WERI-Rb-1 (cell line): ENCODE measurements at regions not wholly inside any gene's neighbourhood (a gene's known extent, or its start where the extent isn't known, plus 50 kb on each side); places are given as distances from the start of the nearest gene placed in this dataset.
"Not testable (repeated sequence)": the region's sequence is repeated elsewhere in the genome, so short reads cannot be mapped to it uniquely, and the experiment has no call there.

ENCODE experiments used
- DNase-seq: peaks from one replicate; pipeline ENCODE4 v3.0.0-alpha.2; 2020
- H3K27ac ChIP-seq: fragments of 250-450 bp; sonication (Bioruptor Pico); 2 replicates; pipeline ENCODE4 v1.5.1; 2020; ENCODE audit warnings: mild to moderate bottlenecking, moderate library complexity
- H3K27me3 ChIP-seq: fragments of 250-450 bp; sonication (Bioruptor Pico); 2 replicates; pipeline ENCODE4 v1.5.1; 2021; ENCODE audit warnings: mild to moderate bottlenecking, low read depth, moderate library complexity; ENCODE audit not compliant: insufficient read depth, severe bottlenecking
- H3K36me3 ChIP-seq: fragments of 250-450 bp; sonication (Bioruptor Pico); 2 replicates; pipeline ENCODE4 v1.5.1; 2020; ENCODE audit warnings: mild to moderate bottlenecking, moderate library complexity
- H3K4me3 ChIP-seq: 2 replicates; pipeline ENCODE4 v1.5.1; 2011; ENCODE audit warnings: low read depth, mild to moderate bottlenecking, control low read depth, low read length
- H3K9me3 ChIP-seq: fragments of 250-450 bp; sonication (Bioruptor Pico); 2 replicates; pipeline ENCODE4 v1.5.1; 2021; ENCODE audit warnings: mild to moderate bottlenecking, moderate library complexity; ENCODE audit not compliant: severe bottlenecking
- TF ChIP-seq, protein P1 (sequence below): IDR thresholded peaks from 2 replicates; pipeline ENCODE4 v1.5.1; 2011; ENCODE audit warnings: low read depth, mild to moderate bottlenecking, control low read depth, inconsistent platforms, low read length

DNA sequence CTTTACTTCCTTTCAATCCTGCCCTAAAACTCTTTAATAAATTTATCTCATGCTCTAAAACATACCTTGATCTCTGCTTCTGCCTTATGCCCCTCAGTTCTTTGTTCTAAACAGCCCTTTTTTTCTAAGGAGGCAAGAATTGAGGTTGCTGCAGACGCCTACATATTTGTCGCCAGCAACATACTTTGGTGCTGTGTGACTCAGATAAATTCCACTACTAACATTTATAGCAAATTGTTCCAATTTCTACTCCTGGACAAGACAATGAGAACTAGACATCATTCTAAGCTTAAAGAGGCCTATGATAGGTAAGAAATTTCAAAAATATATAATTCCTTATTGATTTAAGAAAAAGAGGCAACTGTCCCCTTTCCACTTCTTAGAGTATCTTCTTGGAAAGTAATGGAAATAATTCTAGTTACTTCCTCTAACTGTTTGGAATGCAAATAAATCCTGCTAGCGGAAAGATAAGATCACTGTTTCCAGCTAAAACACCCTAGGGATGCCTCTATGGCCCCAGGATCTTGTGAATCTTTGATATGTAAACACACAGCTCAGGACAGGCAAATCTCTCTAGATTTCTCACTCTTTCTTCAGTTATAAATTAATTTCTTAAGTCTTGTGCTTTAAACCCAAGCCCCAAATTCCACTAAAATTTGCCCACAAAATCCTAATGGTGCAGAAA is 869.1 kb downstream of the KCNT2 start:
- TF ChIP-seq, protein P1, sequence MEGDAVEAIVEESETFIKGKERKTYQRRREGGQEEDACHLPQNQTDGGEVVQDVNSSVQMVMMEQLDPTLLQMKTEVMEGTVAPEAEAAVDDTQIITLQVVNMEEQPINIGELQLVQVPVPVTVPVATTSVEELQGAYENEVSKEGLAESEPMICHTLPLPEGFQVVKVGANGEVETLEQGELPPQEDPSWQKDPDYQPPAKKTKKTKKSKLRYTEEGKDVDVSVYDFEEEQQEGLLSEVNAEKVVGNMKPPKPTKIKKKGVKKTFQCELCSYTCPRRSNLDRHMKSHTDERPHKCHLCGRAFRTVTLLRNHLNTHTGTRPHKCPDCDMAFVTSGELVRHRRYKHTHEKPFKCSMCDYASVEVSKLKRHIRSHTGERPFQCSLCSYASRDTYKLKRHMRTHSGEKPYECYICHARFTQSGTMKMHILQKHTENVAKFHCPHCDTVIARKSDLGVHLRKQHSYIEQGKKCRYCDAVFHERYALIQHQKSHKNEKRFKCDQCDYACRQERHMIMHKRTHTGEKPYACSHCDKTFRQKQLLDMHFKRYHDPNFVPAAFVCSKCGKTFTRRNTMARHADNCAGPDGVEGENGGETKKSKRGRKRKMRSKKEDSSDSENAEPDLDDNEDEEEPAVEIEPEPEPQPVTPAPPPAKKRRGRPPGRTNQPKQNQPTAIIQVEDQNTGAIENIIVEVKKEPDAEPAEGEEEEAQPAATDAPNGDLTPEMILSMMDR, result no peak
- DNase-seq, result no peak

DNA sequence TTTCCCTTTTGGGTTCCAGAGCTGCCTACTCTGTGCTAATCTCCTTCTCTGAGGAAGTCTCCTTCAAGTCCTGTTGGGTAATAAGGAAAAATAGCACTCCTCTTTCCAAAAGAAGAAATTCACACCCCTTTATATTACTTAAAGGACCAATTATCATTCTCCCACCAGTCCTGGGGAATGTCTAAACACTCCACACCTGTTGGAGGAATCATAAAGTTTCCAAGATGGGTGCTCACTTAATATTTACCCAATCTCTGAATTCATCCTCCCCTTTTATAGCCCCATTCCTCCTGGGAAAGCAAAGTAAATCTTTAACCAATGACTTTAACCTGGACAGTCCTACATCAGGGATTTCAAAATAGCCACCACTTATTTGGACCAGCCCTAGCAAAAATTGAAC is 873.1 kb downstream of the KCNT2 start:
- no peak for DNase-seq
- TF ChIP-seq, protein P1, result no peak

More for the DNA sequence above, 869.1 kb downstream of the KCNT2 start:
- Histone ChIP-seq H3K4me3 (no peak overlapping the region), H3K9me3 (no peaks in the 10 kb centered on the region), H3K36me3 (no peaks in the 10 kb centered on the region), H3K27me3 (no peaks in the 10 kb centered on the region), H3K27ac (no peak overlapping the region)

DNA sequence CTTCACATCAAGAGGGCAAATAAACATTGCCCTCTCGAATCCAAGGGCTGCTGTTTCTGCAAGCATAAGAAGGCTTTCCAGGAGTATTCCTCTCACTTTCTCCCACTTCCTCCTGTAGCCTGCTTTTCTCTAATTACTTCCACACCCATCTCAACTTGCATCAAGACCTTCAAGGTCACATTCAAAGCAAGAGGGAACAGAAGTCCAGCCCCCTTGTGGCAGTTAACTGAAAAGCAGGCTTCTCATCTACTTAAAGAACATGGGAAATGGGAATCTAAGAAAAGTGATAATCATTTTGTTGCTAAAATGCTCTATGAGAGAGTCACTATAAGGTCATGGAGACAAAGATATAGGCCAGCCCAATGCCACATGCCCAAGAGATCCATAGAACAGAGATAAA is 874.4 kb downstream of the KCNT2 start:
- TF ChIP-seq, protein P1, result peak; percentile 75

More for the DNA sequence above, 873.1 kb downstream of the KCNT2 start:
- H3K27ac ChIP-seq, result no peak overlapping the region
- no peaks in the 10 kb centered on the region for H3K27me3 ChIP-seq
- H3K9me3 ChIP-seq, result no peaks in the 10 kb centered on the region
- no peak overlapping the region for H3K4me3 ChIP-seq
- no peaks in the 10 kb centered on the region for H3K36me3 ChIP-seq

DNA sequence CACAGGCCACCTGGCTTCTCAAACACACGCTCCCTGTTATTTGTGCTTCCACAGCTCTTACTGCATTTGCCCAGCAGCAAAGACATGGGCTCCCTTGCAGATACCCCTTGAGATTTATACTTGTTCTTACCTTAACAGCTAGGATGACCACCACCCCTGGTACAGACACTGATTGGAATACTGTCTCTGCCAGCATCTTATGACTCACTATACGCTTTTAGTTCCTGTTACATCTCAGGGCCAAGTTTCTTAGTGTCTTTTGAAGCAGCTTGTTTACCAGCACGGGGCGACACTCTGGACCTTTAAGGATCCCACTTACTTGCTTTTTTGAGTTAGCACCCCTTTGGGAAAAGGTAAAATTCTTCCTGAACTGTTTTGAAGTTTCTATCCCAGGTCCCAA is 874.8 kb downstream of the KCNT2 start:
- Histone ChIP-seq H3K27me3 (no peaks in the 10 kb centered on the region), H3K4me3 (no peak overlapping the region), H3K36me3 (no peaks in the 10 kb centered on the region), H3K9me3 (no peaks in the 10 kb centered on the region), H3K27ac (no peak overlapping the region)
- TF ChIP-seq, protein P1, result no peak
- DNase-seq, result no peak

More for the DNA sequence above, 874.4 kb downstream of the KCNT2 start:
- H3K9me3 ChIP-seq, result no peaks in the 10 kb centered on the region
- no peak overlapping the region for H3K4me3 ChIP-seq
- no peak overlapping the region for H3K27ac ChIP-seq
- no peaks in the 10 kb centered on the region for H3K27me3 ChIP-seq
- DNase-seq, result peak; percentile 56
- no peaks in the 10 kb centered on the region for H3K36me3 ChIP-seq

DNA sequence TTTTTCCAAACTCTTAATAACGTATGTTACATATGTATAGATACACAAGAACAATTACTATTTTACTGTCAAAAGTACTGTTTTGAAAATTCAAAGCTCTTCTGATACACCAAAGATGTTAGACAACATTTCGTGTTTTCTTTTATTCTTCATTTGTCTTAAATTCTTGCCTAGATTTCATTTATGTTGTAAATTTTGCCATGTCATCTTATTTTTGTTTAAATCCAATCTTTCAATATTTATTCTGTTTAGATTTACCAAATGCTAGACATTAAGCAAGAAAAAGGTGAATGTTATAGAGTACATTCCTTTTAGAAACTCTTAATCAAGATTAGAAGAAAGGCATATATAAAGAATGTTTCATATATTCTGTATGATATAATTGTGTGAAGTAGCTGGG is 876.9 kb downstream of the KCNT2 start:
- no peak overlapping the region for H3K27ac ChIP-seq
- no peaks in the 10 kb centered on the region for H3K9me3 ChIP-seq
- H3K4me3 ChIP-seq, result no peak overlapping the region
- DNase-seq, result no peak
- TF ChIP-seq, protein P1, result no peak
- no peaks in the 10 kb centered on the region for H3K36me3 ChIP-seq
- no peaks in the 10 kb centered on the region for H3K27me3 ChIP-seq

DNA sequence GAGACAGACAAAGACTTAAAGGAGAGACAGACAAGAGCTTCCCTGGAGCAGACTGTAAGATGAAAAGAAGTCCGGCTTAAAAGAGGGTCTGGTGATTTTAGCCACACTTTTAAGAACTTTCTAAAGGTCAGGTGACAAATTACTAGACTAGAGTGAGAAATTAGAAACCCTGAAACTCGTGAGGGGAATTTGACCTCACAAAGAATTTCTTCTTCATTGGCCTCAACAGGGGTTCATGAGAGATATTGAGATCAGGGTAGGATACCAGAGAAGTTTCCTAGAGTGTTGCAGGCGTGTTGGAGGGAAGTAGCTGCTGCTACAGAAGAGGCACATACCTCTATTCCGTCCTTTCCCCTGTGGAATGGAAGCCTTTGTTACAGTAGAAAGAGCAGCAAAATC is 884.4 kb downstream of the KCNT2 start:
- no peak overlapping the region for H3K4me3 ChIP-seq
- no peaks in the 10 kb centered on the region for H3K36me3 ChIP-seq
- H3K27me3 ChIP-seq, result no peaks in the 10 kb centered on the region
- no peaks in the 10 kb centered on the region for H3K9me3 ChIP-seq
- no peak overlapping the region for H3K27ac ChIP-seq
- TF ChIP-seq, protein P1, result no peak
- no peak for DNase-seq

DNA sequence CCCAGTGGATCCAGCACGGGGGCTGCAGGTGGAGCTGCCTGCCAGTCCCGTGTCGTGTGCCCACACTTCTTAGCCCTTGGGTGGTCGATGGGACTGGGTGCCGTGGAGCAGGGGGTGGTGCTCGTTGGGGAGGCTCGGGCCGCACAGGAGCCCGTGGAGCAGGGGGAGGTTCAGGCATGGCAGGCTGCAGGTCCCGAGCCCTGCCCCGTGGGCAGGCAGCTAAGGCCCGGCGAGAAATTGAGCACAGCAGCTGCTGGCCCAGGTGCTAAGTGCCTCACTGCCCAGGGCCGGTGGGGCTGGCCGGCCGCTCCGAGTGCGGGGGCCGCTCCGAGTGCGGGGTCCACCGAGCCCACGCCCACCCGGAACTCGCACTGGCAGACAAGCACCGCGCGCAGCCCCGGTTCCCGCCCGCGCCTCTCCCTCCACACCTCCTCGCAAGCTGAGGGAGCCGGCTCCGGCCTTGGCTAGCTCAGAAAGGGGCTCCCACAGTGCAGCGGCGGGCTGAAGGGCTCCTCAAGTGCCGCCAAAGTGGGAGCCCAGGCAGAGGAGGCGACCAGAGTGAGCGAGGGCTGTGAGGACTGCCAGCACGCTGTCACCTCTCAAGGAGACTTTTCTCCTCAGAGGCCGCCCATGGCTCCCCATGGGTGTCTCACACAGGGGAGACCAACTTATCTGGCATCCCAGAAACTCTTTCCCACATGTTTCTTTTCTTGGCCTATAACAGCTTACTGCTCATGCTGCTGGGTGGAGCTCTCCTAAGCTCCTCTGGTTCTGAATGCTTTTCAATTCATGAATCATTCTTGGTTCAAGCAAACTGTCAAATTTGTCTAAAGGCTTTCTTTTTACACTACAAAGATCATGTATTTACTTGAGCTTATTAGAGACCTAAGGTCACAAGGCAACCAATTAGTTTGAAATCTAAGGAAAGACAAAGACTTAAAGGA is 885.1 kb downstream of the KCNT2 start:
- not testable (repeated sequence) for H3K27ac ChIP-seq, H3K27me3 ChIP-seq, H3K36me3 ChIP-seq, DNase-seq, H3K9me3 ChIP-seq, H3K4me3 ChIP-seq

DNA sequence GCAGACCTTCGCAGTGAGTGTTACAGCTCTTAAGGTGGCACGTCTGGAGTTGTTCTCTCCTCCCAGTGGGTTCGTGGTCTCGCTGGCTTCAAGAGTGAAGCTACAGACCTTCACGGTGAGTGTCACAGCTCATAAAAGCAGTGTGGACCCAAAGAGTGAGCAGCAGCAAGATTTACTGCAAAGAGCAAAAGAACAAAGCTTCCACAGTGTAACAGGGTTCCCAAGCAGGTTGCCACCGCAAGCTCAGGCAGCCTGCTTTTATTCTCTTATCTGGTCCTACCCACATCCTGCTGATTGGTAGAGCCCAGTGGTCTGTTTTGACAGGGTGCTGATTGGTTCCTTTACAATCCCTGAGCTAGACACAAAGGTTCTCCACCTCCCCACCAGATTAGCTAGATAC is 886.1 kb downstream of the KCNT2 start:
- not testable (repeated sequence) for H3K9me3 ChIP-seq, H3K27ac ChIP-seq, H3K4me3 ChIP-seq, H3K27me3 ChIP-seq, H3K36me3 ChIP-seq, DNase-seq
